ENCODE measurements at regions not wholly inside any gene's neighbourhood (a gene's known extent, or its start where the extent isn't known, plus 50 kb on each side); places are given as distances from the start of the nearest gene placed in this dataset.

- Histone ChIP-seq H3K36me3 (ENCODE audit: control insufficient read depth in 1 of 2, insufficient read depth in 2 of 2, low read length in 2 of 2) (no peaks in the 10 kb centered on the region), H3K27ac (ENCODE audit: low read length) (no peak overlapping the region), H3K4me1 (ENCODE audit: control insufficient read depth in 1 of 2, insufficient read depth in 2 of 2, low read length in 2 of 2) (no peaks in the 10 kb centered on the region)
These were observed 131.4 kb downstream of the CHIC2 start for GRCh38 chr4:53932796-53933610.

GRCh38 chr4:53931461-53931961, 132.9 kb downstream of the CHIC2 start:
- no peaks in the 10 kb centered on the region for H3K36me3 ChIP-seq (ENCODE audit: control insufficient read depth in 1 of 2, insufficient read depth in 2 of 2, low read length in 2 of 2)
- H3K4me3 ChIP-seq (ENCODE audit: low read depth in 1 of 2, low read length in 2 of 2), result no peak overlapping the region
- no peaks in the 10 kb centered on the region for H3K27me3 ChIP-seq (ENCODE audit: low read depth, low read length)
- no peak overlapping the region for H3K27ac ChIP-seq (ENCODE audit: low read length)
- H3K9me3 ChIP-seq (ENCODE audit: control insufficient read depth in 1 of 2, low read length in 2 of 2), result no peaks in the 10 kb centered on the region
- no peaks in the 10 kb centered on the region for H3K4me1 ChIP-seq (ENCODE audit: control insufficient read depth in 1 of 2, insufficient read depth in 2 of 2, low read length in 2 of 2)

More at GRCh38 chr4:53932796-53933610, 131.4 kb downstream of the CHIC2 start:
- Histone ChIP-seq H3K27me3 (ENCODE audit: low read depth, low read length) (no peaks in the 10 kb centered on the region), H3K9me3 (ENCODE audit: control insufficient read depth in 1 of 2, low read length in 2 of 2) (no peaks in the 10 kb centered on the region), H3K4me3 (ENCODE audit: low read depth in 1 of 2, low read length in 2 of 2) (no peak overlapping the region)

- Histone ChIP-seq H3K9me3 (ENCODE audit: control insufficient read depth in 1 of 2, low read length in 2 of 2) (no peaks in the 10 kb centered on the region), H3K4me1 (ENCODE audit: control insufficient read depth in 1 of 2, insufficient read depth in 2 of 2, low read length in 2 of 2) (no peaks in the 10 kb centered on the region), H3K4me3 (ENCODE audit: low read depth in 1 of 2, low read length in 2 of 2) (no peak overlapping the region), H3K27me3 (ENCODE audit: low read depth, low read length) (no peaks in the 10 kb centered on the region), H3K36me3 (ENCODE audit: control insufficient read depth in 1 of 2, insufficient read depth in 2 of 2, low read length in 2 of 2) (no peaks in the 10 kb centered on the region), H3K27ac (ENCODE audit: low read length) (no peak overlapping the region)
These were observed 134.2 kb downstream of the CHIC2 start for GRCh38 chr4:53929955-53930798.

GRCh38 chr4:53929311-53929710, 135.1 kb downstream of the CHIC2 start:
- no peaks in the 10 kb centered on the region for H3K27me3 ChIP-seq (ENCODE audit: low read depth, low read length)
- H3K36me3 ChIP-seq (ENCODE audit: control insufficient read depth in 1 of 2, insufficient read depth in 2 of 2, low read length in 2 of 2), result no peaks in the 10 kb centered on the region

GRCh38 chr4:53928825-53929224, 135.6 kb downstream of the CHIC2 start:
- Histone ChIP-seq H3K36me3 (ENCODE audit: control insufficient read depth in 1 of 2, insufficient read depth in 2 of 2, low read length in 2 of 2) (no peaks in the 10 kb centered on the region), H3K27me3 (ENCODE audit: low read depth, low read length) (no peaks in the 10 kb centered on the region), H3K9me3 (ENCODE audit: control insufficient read depth in 1 of 2, low read length in 2 of 2) (no peaks in the 10 kb centered on the region), H3K4me1 (ENCODE audit: control insufficient read depth in 1 of 2, insufficient read depth in 2 of 2, low read length in 2 of 2) (no peaks in the 10 kb centered on the region), H3K4me3 (ENCODE audit: low read depth in 1 of 2, low read length in 2 of 2) (no peak overlapping the region), H3K27ac (ENCODE audit: low read length) (no peak overlapping the region)

More at GRCh38 chr4:53929311-53929710, 135.1 kb downstream of the CHIC2 start:
- no peaks in the 10 kb centered on the region for H3K9me3 ChIP-seq (ENCODE audit: control insufficient read depth in 1 of 2, low read length in 2 of 2)
- H3K4me3 ChIP-seq (ENCODE audit: low read depth in 1 of 2, low read length in 2 of 2), result no peak overlapping the region
- H3K4me1 ChIP-seq (ENCODE audit: control insufficient read depth in 1 of 2, insufficient read depth in 2 of 2, low read length in 2 of 2), result no peaks in the 10 kb centered on the region
- no peak overlapping the region for H3K27ac ChIP-seq (ENCODE audit: low read length)

GRCh38 chr4:53925050-53925605, 139.3 kb downstream of the CHIC2 start:
- H3K4me3 ChIP-seq (ENCODE audit: low read depth in 1 of 2, low read length in 2 of 2), result no peak overlapping the region
- no peaks in the 10 kb centered on the region for H3K9me3 ChIP-seq (ENCODE audit: control insufficient read depth in 1 of 2, low read length in 2 of 2)
- H3K27ac ChIP-seq (ENCODE audit: low read length), result no peak overlapping the region
- no peaks in the 10 kb centered on the region for H3K4me1 ChIP-seq (ENCODE audit: control insufficient read depth in 1 of 2, insufficient read depth in 2 of 2, low read length in 2 of 2)
- H3K27me3 ChIP-seq (ENCODE audit: low read depth, low read length), result no peaks in the 10 kb centered on the region
- H3K36me3 ChIP-seq (ENCODE audit: control insufficient read depth in 1 of 2, insufficient read depth in 2 of 2, low read length in 2 of 2), result no peaks in the 10 kb centered on the region

- H3K27ac ChIP-seq (ENCODE audit: low read length), result no peak overlapping the region
- H3K27me3 ChIP-seq (ENCODE audit: low read depth, low read length), result no peaks in the 10 kb centered on the region
- H3K4me3 ChIP-seq (ENCODE audit: low read depth in 1 of 2, low read length in 2 of 2), result no peak overlapping the region
- no peaks in the 10 kb centered on the region for H3K36me3 ChIP-seq (ENCODE audit: control insufficient read depth in 1 of 2, insufficient read depth in 2 of 2, low read length in 2 of 2)
- no peaks in the 10 kb centered on the region for H3K9me3 ChIP-seq (ENCODE audit: control insufficient read depth in 1 of 2, low read length in 2 of 2)
- no peaks in the 10 kb centered on the region for H3K4me1 ChIP-seq (ENCODE audit: control insufficient read depth in 1 of 2, insufficient read depth in 2 of 2, low read length in 2 of 2)
These were observed 139.9 kb downstream of the CHIC2 start for GRCh38 chr4:53924333-53925049.

- Histone ChIP-seq H3K4me3 (ENCODE audit: low read depth in 1 of 2, low read length in 2 of 2) (no peak overlapping the region), H3K9me3 (ENCODE audit: control insufficient read depth in 1 of 2, low read length in 2 of 2) (no peaks in the 10 kb centered on the region), H3K27ac (ENCODE audit: low read length) (no peak overlapping the region), H3K36me3 (ENCODE audit: control insufficient read depth in 1 of 2, insufficient read depth in 2 of 2, low read length in 2 of 2) (no peaks in the 10 kb centered on the region), H3K4me1 (ENCODE audit: control insufficient read depth in 1 of 2, insufficient read depth in 2 of 2, low read length in 2 of 2) (no peaks in the 10 kb centered on the region), H3K27me3 (ENCODE audit: low read depth, low read length) (no peaks in the 10 kb centered on the region)
These were observed 140.5 kb downstream of the CHIC2 start for GRCh38 chr4:53923921-53924320.

GRCh38 chr4:53921856-53922255, 142.5 kb downstream of the CHIC2 start:
- Histone ChIP-seq H3K36me3 (ENCODE audit: control insufficient read depth in 1 of 2, insufficient read depth in 2 of 2, low read length in 2 of 2) (no peaks in the 10 kb centered on the region), H3K27ac (ENCODE audit: low read length) (no peak overlapping the region), H3K4me1 (ENCODE audit: control insufficient read depth in 1 of 2, insufficient read depth in 2 of 2, low read length in 2 of 2) (no peaks in the 10 kb centered on the region), H3K4me3 (ENCODE audit: low read depth in 1 of 2, low read length in 2 of 2) (no peak overlapping the region), H3K27me3 (ENCODE audit: low read depth, low read length) (no peaks in the 10 kb centered on the region), H3K9me3 (ENCODE audit: control insufficient read depth in 1 of 2, low read length in 2 of 2) (no peaks in the 10 kb centered on the region)

GRCh38 chr4:53920883-53921282, 143.5 kb downstream of the CHIC2 start:
- no peak overlapping the region for H3K4me3 ChIP-seq (ENCODE audit: low read depth in 1 of 2, low read length in 2 of 2)
- H3K36me3 ChIP-seq (ENCODE audit: control insufficient read depth in 1 of 2, insufficient read depth in 2 of 2, low read length in 2 of 2), result no peaks in the 10 kb centered on the region
- no peaks in the 10 kb centered on the region for H3K4me1 ChIP-seq (ENCODE audit: control insufficient read depth in 1 of 2, insufficient read depth in 2 of 2, low read length in 2 of 2)
- no peak overlapping the region for H3K27ac ChIP-seq (ENCODE audit: low read length)
- H3K9me3 ChIP-seq (ENCODE audit: control insufficient read depth in 1 of 2, low read length in 2 of 2), result no peaks in the 10 kb centered on the region
- no peaks in the 10 kb centered on the region for H3K27me3 ChIP-seq (ENCODE audit: low read depth, low read length)

GRCh38 chr4:53920116-53920515, 144.3 kb downstream of the CHIC2 start:
- Histone ChIP-seq H3K27ac (ENCODE audit: low read length) (no peak overlapping the region), H3K27me3 (ENCODE audit: low read depth, low read length) (no peaks in the 10 kb centered on the region)

More at GRCh38 chr4:53920116-53920515, 144.3 kb downstream of the CHIC2 start:
- Histone ChIP-seq H3K4me1 (ENCODE audit: control insufficient read depth in 1 of 2, insufficient read depth in 2 of 2, low read length in 2 of 2) (no peaks in the 10 kb centered on the region), H3K4me3 (ENCODE audit: low read depth in 1 of 2, low read length in 2 of 2) (no peak overlapping the region), H3K36me3 (ENCODE audit: control insufficient read depth in 1 of 2, insufficient read depth in 2 of 2, low read length in 2 of 2) (no peaks in the 10 kb centered on the region), H3K9me3 (ENCODE audit: control insufficient read depth in 1 of 2, low read length in 2 of 2) (no peaks in the 10 kb centered on the region)
